SKM-1 (cell line): ENCODE measurements at regions not wholly inside any gene's neighbourhood (a gene's known extent, or its start where the extent isn't known, plus 50 kb on each side); places are given as distances from the start of the nearest gene placed in this dataset.

Source experiments
- DNase-seq: peaks from one replicate; lab custom pipeline; 2025; ENCODE audit not compliant: unreplicated experiment; lab: John Stamatoyannopoulos, UW

- no peak for DNase-seq
Measured at GRCh38 chr2:49262801-49263560, 108.7 kb upstream of the FSHR start.

GRCh38 chr2:49261781-49262180 is 107.5 kb upstream of the FSHR start:
- DNase-seq: no peak

- no peak for DNase-seq
Measured at GRCh38 chr2:49260979-49261538, 106.7 kb upstream of the FSHR start.

- no peak for DNase-seq
Measured at GRCh38 chr2:49259926-49260325, 105.6 kb upstream of the FSHR start.

GRCh38 chr2:49255409-49255971 is 101.2 kb upstream of the FSHR start:
- DNase-seq: no peak

- no peak for DNase-seq
Measured at GRCh38 chr2:49254401-49254800, 100.1 kb upstream of the FSHR start.

- no peak for DNase-seq
Measured at GRCh38 chr2:49251766-49252165, 97.5 kb upstream of the FSHR start.

GRCh38 chr2:49251251-49251650 is 96.9 kb upstream of the FSHR start:
- DNase-seq: no peak

- DNase-seq: no peak
Measured at GRCh38 chr2:49248506-49248905, 94.2 kb upstream of the FSHR start.

GRCh38 chr2:49241991-49242390 is 87.7 kb upstream of the FSHR start:
- no peak for DNase-seq

GRCh38 chr2:49241501-49241900 is 87.2 kb upstream of the FSHR start:
- DNase-seq: no peak

- DNase-seq: no peak
Measured at GRCh38 chr2:49240608-49241007, 86.3 kb upstream of the FSHR start.

- no peak for DNase-seq
Measured at GRCh38 chr2:49238604-49238960, 84.3 kb upstream of the FSHR start.

- no peak for DNase-seq
Measured at GRCh38 chr2:49237867-49238603, 83.7 kb upstream of the FSHR start.

GRCh38 chr2:49236316-49236715 is 82.0 kb upstream of the FSHR start:
- DNase-seq: no peak

GRCh38 chr2:49226360-49226759 is 72.0 kb upstream of the FSHR start:
- no peak for DNase-seq

GRCh38 chr2:49225126-49225525 is 70.8 kb upstream of the FSHR start:
- no peak for DNase-seq

GRCh38 chr2:49224426-49225010 is 70.2 kb upstream of the FSHR start:
- DNase-seq: no peak

GRCh38 chr2:49222975-49223528 is 68.7 kb upstream of the FSHR start:
- no peak for DNase-seq

- no peak for DNase-seq
Measured at GRCh38 chr2:49219741-49220140, 65.4 kb upstream of the FSHR start.

- no peak for DNase-seq
Measured at GRCh38 chr2:49210191-49210590, 55.9 kb upstream of the FSHR start.
